HG02678 (cell line): ENCODE measurements at regions not wholly inside any gene's neighbourhood (a gene's known extent, or its start where the extent isn't known, plus 50 kb on each side); places are given as distances from the start of the nearest gene placed in this dataset.

Source experiments
- ATAC-seq: cut with Tn5 transposase; IDR thresholded peaks from one replicate; pipeline ENCODE4 v1.9.1; 2021; ENCODE audit warnings: mild to moderate bottlenecking, moderate library complexity; ENCODE audit not compliant: unreplicated experiment

GRCh38 chr4:54542119-54542438, 115.7 kb upstream of the KIT start:
- no peak for ATAC-seq

- ATAC-seq, result no peak
Observed at GRCh38 chr4:54542540-54543041, 115.2 kb upstream of the KIT start.

DNA sequence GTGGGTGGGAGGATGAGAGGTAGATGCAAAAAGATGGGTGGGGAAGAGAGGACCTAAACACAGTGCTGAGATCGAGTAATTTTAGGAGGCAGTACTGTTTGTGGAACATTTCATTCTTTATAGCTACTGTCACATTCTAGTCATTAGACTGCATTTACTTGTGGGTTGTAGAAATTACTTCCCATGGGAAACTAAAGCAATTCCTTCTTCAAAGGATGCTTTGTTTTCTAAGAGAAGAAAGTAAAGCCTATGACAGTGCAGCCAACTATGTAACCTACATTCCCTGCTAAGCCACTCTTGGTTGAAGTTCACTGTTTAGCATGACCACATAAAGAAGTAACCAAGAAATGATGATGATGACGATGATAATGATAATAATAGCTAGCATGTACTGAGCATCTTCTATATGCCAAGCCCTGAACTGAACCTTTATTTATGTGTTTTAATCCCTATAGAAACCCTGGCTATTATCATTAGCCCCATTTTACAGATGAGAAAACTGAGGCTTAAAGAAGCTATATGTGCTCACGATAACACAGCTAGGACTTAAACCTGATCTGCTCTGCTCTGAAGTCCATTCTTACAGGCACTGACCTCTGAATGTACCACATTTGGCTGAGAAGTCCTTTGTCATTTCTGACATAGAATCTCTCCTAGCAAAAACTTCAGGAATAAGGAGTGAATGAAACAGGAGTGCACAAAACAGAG, 114.5 kb upstream of the KIT start:
- no peak for ATAC-seq

DNA sequence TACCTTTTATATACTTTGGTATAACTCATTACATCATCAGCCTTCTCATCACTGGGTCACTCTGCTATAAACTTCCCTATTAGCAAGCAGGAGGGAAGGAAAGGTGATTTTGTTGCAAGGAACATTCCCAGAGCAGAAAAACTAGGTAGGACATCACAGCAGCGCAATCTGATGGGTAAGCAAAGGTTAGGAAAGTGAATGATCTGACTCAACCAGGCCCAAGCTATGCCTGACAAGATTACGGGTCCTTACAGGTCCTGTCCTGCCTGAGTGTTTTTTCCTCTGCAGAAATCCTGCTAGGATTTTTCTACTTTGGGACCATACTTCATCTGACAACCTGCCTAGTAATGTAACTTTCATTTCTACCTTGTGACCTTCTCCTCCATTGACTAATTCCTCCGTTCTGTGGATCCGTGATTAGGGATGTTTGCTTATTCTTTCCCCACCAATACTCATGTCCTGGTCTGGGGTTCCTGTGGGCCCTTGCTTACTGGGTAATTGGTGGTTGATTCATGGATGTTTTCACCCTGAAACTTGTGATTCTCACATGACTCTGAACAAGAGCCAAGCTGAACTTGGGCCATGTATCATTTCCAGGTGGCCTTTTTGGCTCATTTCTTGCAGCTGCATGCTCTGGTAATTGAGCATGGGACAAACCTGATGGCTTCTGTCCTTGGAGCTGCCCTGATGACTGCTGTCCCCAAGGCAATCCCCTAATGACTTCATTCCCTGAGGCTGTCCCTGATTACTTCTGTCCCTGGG, 111.9 kb upstream of the KIT start:
- no peak for ATAC-seq

DNA sequence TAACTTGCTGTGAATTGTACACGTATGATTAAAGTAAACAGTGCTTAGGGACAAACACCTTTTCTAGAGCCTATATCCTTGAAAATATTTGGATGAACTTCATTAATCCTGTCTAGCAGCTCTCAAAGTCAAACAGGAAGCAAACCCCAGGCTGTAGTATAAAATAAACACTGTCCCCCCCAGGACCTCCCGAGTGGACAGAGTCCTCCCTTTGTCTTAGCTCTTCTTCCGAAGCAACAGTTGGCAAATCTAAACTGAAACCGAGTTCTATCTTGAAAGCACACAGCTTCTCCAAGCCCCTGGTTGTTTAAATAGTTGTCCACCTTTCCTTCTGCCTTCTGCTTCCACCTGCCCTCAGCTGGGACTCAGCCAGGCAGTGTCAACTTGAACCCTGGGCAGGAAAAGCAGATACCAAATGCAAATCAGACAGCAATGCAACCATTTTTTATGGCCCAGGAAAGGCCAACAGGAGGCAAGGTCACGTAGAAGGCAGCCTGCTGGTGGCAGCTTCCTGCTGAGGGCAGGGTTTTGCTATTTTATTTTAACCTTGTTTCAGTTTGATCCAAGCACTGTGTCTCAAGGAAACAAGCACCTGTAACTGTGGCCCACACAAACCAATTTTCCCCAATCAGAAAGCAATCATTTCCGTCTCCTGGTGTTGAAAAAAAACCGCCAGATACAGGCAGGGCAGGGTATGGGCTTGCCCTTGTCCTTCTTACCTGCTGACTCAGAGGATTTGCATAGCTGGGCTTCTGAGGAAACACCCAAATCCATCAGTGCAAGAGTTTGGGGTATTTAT, 110.3 kb upstream of the KIT start:
- peak; percentile 50 for ATAC-seq

DNA sequence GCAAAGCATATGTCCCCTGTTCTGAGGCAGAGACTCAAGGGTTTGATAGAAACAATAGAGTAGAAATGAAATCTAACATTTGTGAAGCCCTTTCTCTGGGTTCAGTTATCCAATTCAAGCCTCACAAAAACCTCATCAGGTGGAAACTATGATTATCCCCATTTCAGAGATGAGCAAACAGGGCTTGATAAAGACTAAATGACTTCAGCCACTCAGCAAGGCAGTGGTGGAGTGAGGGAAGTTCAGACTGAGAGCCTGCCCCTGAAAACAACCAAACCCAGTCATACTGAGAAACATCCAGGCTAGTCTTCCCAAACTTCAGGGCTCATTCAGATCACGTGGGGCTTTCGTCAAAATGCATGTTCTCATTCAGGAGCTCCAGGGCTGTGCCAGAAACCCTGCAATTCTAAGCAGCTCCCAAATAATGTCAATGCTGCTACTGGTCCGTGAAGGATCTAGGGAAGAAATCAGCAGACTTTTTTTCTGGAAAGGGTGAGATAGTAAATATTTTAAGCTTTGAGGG, 109.6 kb upstream of the KIT start:
- ATAC-seq, result peak; percentile 22

GRCh38 chr4:54548831-54549460, 108.8 kb upstream of the KIT start:
- ATAC-seq, result no peak

GRCh38 chr4:54550395-54551171, 107.2 kb upstream of the KIT start:
- no peak for ATAC-seq

DNA sequence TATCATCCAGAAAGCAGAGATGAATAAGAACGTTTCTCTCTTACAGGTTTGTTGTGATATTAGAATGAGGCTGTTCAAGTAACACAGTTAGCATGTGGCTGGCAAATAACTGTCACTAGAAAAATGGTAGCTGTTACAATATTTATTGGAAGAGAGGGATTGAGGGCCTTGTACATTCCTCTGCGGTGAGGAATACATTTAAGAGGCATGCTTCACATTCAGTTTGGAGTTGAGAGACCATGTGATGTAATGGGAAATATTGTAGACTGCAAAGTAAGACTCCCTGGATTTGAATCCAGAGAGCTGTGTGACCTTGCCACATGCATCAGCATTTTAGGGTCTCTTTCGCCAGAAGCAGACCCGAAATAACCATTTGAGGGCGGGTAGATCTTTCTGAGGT, 104.8 kb upstream of the KIT start:
- no peak for ATAC-seq

DNA sequence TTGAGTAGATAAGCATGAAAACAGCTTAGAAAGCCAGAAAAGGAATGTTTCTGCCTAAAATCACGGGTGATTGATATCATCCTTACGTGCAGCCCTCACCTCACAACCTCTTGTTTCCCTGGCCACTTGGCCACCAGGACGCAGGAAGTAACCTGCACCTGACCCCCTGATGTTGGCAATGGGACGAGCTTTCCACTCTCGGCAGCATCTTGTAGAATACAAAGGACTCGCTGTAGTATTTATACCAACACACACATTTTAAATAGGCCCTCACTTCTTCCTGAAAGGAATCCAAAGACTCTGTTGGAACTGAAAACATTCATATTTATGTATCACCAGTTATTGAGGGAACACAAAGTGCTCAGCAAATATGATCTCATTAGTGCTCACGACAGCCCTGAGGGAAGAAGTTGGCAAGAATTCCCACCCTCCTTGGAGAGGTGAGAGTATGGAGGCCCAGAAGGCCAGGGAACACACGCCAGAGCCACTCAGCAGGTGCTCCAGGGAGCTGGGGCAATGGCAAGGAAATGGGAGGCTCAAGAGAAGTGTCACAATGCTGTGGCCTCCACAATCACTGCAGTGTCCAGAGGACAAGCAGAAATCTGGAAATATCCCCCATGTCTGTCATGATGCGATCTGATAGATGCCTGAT, 103.3 kb upstream of the KIT start:
- ATAC-seq, result no peak

DNA sequence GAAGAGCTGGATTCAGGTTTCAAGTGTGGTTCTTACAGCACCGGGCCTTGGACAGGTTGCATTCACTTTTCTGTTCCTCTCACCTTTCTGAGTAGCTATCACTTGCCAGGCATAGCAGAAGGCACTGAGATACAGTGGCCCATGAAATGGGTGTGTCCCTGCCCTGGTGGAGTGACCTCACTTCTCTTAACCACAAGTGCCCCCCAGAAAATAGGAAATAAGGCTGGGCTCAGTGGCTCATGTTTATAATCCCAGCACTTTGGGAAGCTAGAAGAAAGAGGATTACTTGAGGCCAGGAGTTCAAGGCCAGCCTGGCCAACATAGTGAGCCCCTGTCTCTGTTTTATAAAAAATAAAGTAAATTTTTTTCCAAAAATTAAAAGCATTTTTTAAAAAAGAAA, 101.7 kb upstream of the KIT start:
- no peak for ATAC-seq

DNA sequence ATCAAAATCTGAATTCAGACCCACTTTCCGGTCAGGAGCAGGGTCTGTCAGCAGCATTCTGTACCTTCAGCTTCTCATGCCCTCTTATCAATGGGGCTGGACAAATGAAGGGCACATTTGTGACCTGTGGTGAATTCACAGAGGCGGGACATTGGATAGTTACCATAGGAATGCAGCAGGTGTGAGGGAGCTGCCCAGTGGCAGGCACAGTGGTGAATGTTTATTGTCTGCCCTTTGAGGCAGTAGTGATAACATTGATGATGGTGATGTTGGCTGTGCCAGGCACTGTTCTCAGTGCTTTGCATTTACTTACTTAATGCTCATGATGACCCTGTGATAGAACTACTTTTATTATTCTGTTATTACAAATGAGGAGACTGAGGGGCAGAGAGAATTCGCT, 101.2 kb upstream of the KIT start:
- ATAC-seq, result no peak

DNA sequence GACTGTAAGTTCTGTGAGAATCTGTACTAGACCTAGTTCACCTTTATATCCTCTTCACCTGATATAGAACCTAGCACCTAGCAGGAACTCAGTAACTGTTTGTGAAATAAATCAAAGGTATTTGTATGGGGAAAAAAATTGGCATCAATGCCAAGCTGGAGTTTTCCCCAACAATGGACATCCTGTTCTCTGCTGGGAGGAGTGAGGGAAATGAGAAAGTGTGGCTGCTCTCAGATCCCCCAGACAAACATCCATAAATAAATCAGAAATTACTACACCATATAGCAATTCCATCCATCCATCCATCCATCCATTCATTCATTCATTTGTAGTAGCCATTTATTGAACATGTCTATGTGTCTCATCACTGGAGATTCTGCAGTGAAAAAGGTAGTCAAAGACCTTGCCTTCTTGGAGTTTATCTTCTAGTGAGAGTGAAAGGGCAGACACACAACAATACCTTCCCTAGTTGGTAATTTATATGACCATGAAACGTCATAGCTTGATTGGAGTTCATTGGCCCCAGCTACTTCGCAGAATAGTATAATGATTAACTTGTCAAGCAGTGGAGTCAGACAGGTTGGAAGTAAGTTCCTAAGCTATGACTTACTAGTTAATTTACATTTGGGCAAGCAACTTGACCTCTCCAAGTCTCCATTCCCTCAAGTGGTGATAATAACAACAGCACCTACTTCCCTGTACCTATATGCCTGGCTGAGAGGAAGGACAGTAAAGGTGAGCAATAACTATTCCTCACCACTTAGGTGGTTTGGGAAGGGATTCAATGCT, 98.7 kb upstream of the KIT start:
- no peak for ATAC-seq

- no peak for ATAC-seq
Observed at GRCh38 chr4:54560513-54560912, 97.2 kb upstream of the KIT start.

DNA sequence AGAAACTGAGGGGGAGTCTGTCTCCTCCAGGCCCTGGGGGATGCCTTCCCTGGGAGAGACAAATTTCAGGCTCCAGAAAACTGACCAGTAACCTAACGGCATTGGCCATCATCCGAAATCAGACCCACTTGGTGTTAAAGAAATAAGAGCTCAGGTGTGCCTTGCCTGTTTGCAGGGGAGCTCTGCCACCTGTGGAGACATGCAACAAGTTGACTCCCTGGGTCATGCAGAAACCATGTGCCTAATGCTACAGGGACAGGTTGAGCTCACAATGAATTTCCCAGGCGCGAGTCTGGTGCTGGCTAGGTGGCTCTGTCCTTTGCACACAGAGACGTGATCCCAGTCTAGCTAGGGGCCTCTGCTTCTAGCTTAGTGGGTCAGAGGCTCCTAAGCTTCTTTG, 95.8 kb upstream of the KIT start:
- no peak for ATAC-seq

DNA sequence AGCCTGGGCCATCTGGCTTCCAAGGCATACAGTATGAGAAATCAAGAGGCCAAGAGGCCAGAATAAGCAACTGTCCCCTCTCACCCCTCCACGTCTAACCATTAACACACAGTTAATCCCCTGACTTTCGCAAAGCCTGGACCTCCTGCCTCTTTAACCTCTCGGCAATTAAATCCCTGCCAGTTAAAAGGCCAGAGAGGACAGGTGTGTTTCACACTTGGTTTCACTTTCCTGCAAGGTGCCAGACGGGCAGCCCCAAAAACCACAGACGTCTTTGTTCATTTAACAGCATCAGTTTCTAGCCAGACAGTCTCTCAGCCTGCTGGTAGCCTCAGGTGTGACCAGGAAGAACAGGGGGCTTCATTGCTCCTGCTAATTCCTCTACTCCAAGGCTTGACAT, 91.1 kb upstream of the KIT start:
- ATAC-seq, result peak; percentile 91

- ATAC-seq, result no peak
Observed at GRCh38 chr4:54567327-54567726, 90.4 kb upstream of the KIT start.

- ATAC-seq, result no peak
Observed at GRCh38 chr4:54568184-54568583, 89.6 kb upstream of the KIT start.

DNA sequence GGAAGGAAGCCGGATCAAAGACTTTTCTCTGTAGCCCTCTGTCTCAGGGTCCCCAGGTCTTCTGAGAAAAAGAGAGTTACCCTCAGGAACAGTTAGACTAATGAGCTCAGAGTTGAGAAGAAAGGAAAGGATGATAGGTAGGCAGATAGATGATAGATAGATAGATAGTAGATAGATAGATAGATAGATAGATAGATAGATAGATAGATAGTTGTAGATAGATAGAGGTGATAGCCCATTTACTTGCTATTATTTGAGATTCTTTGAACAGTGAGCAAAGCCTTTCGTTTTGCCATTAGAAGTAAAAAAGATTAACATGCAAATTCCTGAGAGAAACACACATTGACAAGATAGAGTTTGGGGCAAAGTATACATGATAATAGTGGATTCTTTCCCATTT, 86.9 kb upstream of the KIT start:
- no peak for ATAC-seq
